ENCODE measurements at regions not wholly inside any gene's neighbourhood (a gene's known extent, or its start where the extent isn't known, plus 50 kb on each side); places are given as distances from the start of the nearest gene placed in this dataset.

GRCh38 chr3:80994767-80995166, 766.7 kb downstream of the GBE1 start:
- FAIRE-seq (no peak), DNase-seq (ENCODE audit: low read depth in 1 of 2, low spot score in 1 of 2) (no peak), ATAC-seq (no peak)
- Histone ChIP-seq H3K4me2 (no peak overlapping the region), H3K9me3 (no peaks in the 10 kb centered on the region), H3K4me1 (no peaks in the 10 kb centered on the region), H3K4me3 (no peak overlapping the region), H3K27ac (no peak overlapping the region)
- CTCF ChIA-PET, result no interaction called here
- 28% methylated on average over 2 of the region's 2 CpGs for WGBS (ENCODE audit: missing lambda C conversion rate)
- POLR2A ChIA-PET, result no interaction called here
- TF ChIP-seq RARB (CRISPR knock-in tag; IDR thresholded peaks at IDR 0.05), result no peak
- TF ChIP-seq GATA3 (IDR thresholded peaks at IDR 0.05; ENCODE audit: borderline replicate concordance), result no peak
- no peak for TF ChIP-seq MYC (IDR thresholded peaks at IDR 0.05; ENCODE audit: borderline replicate concordance, low read length)
- no peak for TF ChIP-seq MAX (IDR thresholded peaks at IDR 0.05)
- TF ChIP-seq ELK1 (IDR thresholded peaks at IDR 0.05; ENCODE audit: low read depth, low read length), result no peak
- TF ChIP-seq ATOH8 (CRISPR knock-in tag; IDR thresholded peaks at IDR 0.05; ENCODE audit: low read depth), result no peak
- no peak for TF ChIP-seq CBX8 (IDR thresholded peaks at IDR 0.05)
- no peak for TF ChIP-seq FOSB (CRISPR knock-in tag; IDR thresholded peaks at IDR 0.05)
- no peak for TF ChIP-seq ZFP36 (IDR thresholded peaks at IDR 0.05; ENCODE audit: borderline replicate concordance, partially characterized antibody)
- no peak for TF ChIP-seq FOXS1 (CRISPR knock-in tag; IDR thresholded peaks at IDR 0.05)
- no peak for TF ChIP-seq TFCP2L1 (CRISPR knock-in tag; IDR thresholded peaks at IDR 0.05)
- no peak for TF ChIP-seq KDM5A (IDR thresholded peaks at IDR 0.05)
- TF ChIP-seq RFX5 (IDR thresholded peaks at IDR 0.05), result no peak
- no peak for TF ChIP-seq CTCF (IDR thresholded peaks at IDR 0.05)
- TF ChIP-seq PHF8 (IDR thresholded peaks at IDR 0.05; ENCODE audit: borderline replicate concordance, low read depth), result no peak
- TF ChIP-seq HEYL (CRISPR knock-in tag; IDR thresholded peaks at IDR 0.05), result no peak
- no peak for TF ChIP-seq ZNF302 (CRISPR knock-in tag; IDR thresholded peaks at IDR 0.05)

- DNase-seq (ENCODE audit: low read depth in 1 of 2, low spot score in 1 of 2) (no peak), ATAC-seq (no peak), FAIRE-seq (no peak)
- TF ChIP-seq JUN (IDR thresholded peaks at IDR 0.05), result no peak
- TF ChIP-seq EP300 (IDR thresholded peaks at IDR 0.05), result no peak
- TF ChIP-seq HDAC2 (IDR thresholded peaks at IDR 0.05), result no peak
- TF ChIP-seq USF2 (IDR thresholded peaks at IDR 0.05), result no peak
- no peak for TF ChIP-seq BHLHE40 (IDR thresholded peaks at IDR 0.05; ENCODE audit: low read depth, low read length)
- ChIA-PET CTCF (no interaction called here), POLR2A (no interaction called here)
- no peak overlapping the region for H3K4me3 ChIP-seq
- H3K4me1 ChIP-seq, result no peaks in the 10 kb centered on the region
- H3K4me2 ChIP-seq, result no peak overlapping the region
- no peak overlapping the region for H3K27ac ChIP-seq
- 19% methylated on average over 3 of the region's 3 CpGs for WGBS (ENCODE audit: missing lambda C conversion rate)
- no peaks in the 10 kb centered on the region for H3K9me3 ChIP-seq
Measured at GRCh38 chr3:80994085-80994665, 767.3 kb downstream of the GBE1 start.

Data from A549 (cell line).